PC-3 (cell line): ENCODE measurements at regions not wholly inside any gene's neighbourhood (a gene's known extent, or its start where the extent isn't known, plus 50 kb on each side); places are given as distances from the start of the nearest gene placed in this dataset.

ENCODE experiments used
- ATAC-seq: fragments of 200-7000 bp; cut with Tn5 transposase; 2 replicates; pipeline ENCODE4 v1.9.1; 2020; ENCODE audit warnings: mild to moderate bottlenecking, moderate library complexity
- BruUV-seq: library from RNA; stranded (reverse); fragments of 400-500 nt; replicated peaks from 2 replicates; lab custom pipeline; 2021; lab: Mats Ljungman, UMichigan
- CTCF ChIA-PET: fragments of 300-600 bp; sonication (Branson Sonifier 250); formaldehyde crosslinking; loops from one replicate; lab custom pipeline; 2022; ENCODE audit warnings: antibody characterized with exemption; lab: Charles Lee
- POLR2A ChIA-PET: fragments of 300-600 bp; sonication (Branson Sonifier 250); formaldehyde crosslinking; loops from one replicate; lab custom pipeline; 2022; ENCODE audit warnings: antibody characterized with exemption; ENCODE audit not compliant: unreplicated experiment; lab: Charles Lee
- DNase-seq: peaks from one replicate; pipeline ENCODE4 v3.0.0-alpha.2; 2015
- H2AFZ ChIP-seq: fragments of 300-600 bp; sonication (generic); 2 replicates; pipeline ENCODE4 v1.6.0; 2016; ENCODE audit warnings: antibody characterized with exemption, low read length
- H3F3A ChIP-seq: fragments of 300-600 bp; sonication (generic); one replicate; pipeline ENCODE4 v1.6.0; 2017; ENCODE audit warnings: antibody characterized with exemption, low read length, control low read depth, mild to moderate bottlenecking; ENCODE audit not compliant: unreplicated experiment
- H3K27ac ChIP-seq: fragments of 300-600 bp; sonication (generic); 2 replicates; pipeline ENCODE4 v1.5.1; 2016; ENCODE audit warnings: mild to moderate bottlenecking, low read length
- H3K27me3 ChIP-seq: fragments of 300-600 bp; sonication (generic); 2 replicates; pipeline ENCODE4 v1.6.1; 2016; ENCODE audit warnings: low read length, mixed read lengths
- H3K36me3 ChIP-seq: fragments of 300-600 bp; sonication (generic); 2 replicates; pipeline ENCODE4 v1.6.1; 2016; ENCODE audit warnings: low read depth, mixed run types, low read length, mixed read lengths
- H3K4me1 ChIP-seq: fragments of 300-600 bp; sonication (generic); 2 replicates; pipeline ENCODE4 v1.5.1; 2016; ENCODE audit warnings: low read length; ENCODE audit not compliant: insufficient read depth
- H3K4me2 ChIP-seq: fragments of 300-600 bp; sonication (generic); 2 replicates; pipeline ENCODE4 v1.6.0; 2016; ENCODE audit warnings: low read length
- H3K4me3 ChIP-seq: fragments of 300-600 bp; sonication (generic); 2 replicates; pipeline ENCODE4 v1.5.1; 2016; ENCODE audit warnings: mild to moderate bottlenecking, low read length, mixed read lengths
- H3K79me2 ChIP-seq: fragments of 300-600 bp; sonication (generic); 2 replicates; pipeline ENCODE4 v1.6.1; 2017; ENCODE audit warnings: low read length, mixed read lengths
- H3K9ac ChIP-seq: fragments of 300-600 bp; sonication (generic); 2 replicates; pipeline ENCODE4 v1.6.0; 2016; ENCODE audit warnings: mild to moderate bottlenecking, low read length
- H3K9me2 ChIP-seq: fragments of 300-600 bp; sonication (generic); replicated peaks from 2 replicates; pipeline ENCODE4 v1.6.1; 2016; ENCODE audit warnings: mixed run types, low read length, mixed read lengths
- H3K9me3 ChIP-seq: fragments of 300-600 bp; sonication (generic); 2 replicates; pipeline ENCODE4 v1.6.1; 2016; ENCODE audit warnings: low read length, mixed read lengths
- H4K20me1 ChIP-seq: fragments of 300-600 bp; sonication (generic); 2 replicates; pipeline ENCODE4 v1.6.1; 2016; ENCODE audit warnings: low read length, mixed read lengths
- CTCF ChIP-seq: fragments of 300-600 bp; sonication (generic); conservative IDR thresholded peaks from 2 replicates; pipeline ENCODE4 v1.5.1; 2017; ENCODE audit warnings: antibody characterized with exemption, low read depth, mild to moderate bottlenecking, low read length
- EZH2 ChIP-seq: fragments of 300-600 bp; sonication (generic); IDR thresholded peaks from one replicate; pipeline ENCODE4 v1.6.1; 2017; ENCODE audit warnings: antibody characterized with exemption, mild to moderate bottlenecking, low read length; ENCODE audit not compliant: unreplicated experiment
- EZH2phosphoT487 ChIP-seq: fragments of 300-600 bp; sonication (generic); IDR thresholded peaks from 2 replicates; pipeline ENCODE4 v1.6.1; 2018; ENCODE audit warnings: mild to moderate bottlenecking, antibody characterized with exemption, low read length, borderline replicate concordance
- intact Hi-C: fragments of 100-400 bp; cut with micrococcal nuclease; formaldehyde crosslinking; loops from 2 replicates; pipeline ENCODE4 v1.9.0; 2023

DNA sequence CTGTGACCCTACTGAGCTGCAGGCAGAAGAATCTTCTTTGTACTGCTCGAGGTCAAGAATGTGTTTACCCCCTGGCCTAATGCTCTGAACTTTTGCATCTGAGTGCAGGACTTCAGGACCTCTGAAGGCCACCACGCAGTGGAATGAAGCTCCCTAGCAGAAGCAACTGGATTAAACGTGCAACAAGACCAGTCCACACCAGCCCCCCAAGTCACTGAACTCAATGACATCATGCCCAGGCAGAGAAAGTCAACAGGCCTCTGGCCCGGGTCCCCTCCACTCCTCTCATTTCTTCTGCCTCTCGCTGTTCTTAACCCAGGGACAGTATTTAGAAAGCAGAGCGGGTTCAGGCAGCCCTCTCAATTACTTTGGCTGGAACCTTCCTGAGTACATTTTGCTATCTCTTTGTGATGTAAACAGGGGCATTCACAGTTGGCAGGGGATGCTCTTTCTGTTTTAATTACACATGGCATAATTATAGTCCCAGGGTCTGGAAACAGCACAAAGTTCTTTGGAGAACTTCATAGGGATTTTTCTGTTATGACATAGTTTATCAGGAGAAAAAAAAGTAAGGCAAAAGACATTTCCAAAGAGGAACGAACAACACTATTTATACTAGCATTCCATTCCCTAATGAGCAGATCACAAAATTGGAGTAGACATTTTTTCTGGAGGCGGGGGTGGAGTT, 108.2 kb upstream of the SPATA31D4 start:
- H3K4me1 ChIP-seq, result peaks cover 3% of the 10 kb centered on the region; the same call in 1 of the 2 replicates
- CTCF ChIA-PET, result no interaction called here
- H3K9me2 ChIP-seq, result no peaks in the 10 kb centered on the region
- H3K9me3 ChIP-seq, result no peaks in the 10 kb centered on the region
- intact Hi-C loops, result no loop called here
- no peak overlapping the region for H3K27ac ChIP-seq
- H3K36me3 ChIP-seq, result no peaks in the 10 kb centered on the region
- H3K27me3 ChIP-seq, result no peaks in the 10 kb centered on the region
- TF ChIP-seq EZH2 (no peak), CTCF (no peak), EZH2phosphoT487 (no peak)
- H3K79me2 ChIP-seq, result no peaks in the 10 kb centered on the region
- H2AFZ ChIP-seq, result no peak overlapping the region
- no peak overlapping the region for H3K9ac ChIP-seq
- H3F3A ChIP-seq, result no peaks in the 10 kb centered on the region
- DNase-seq (no peak), ATAC-seq (no peak)
- H3K4me3 ChIP-seq, result no peak overlapping the region
- no peak overlapping the region for H3K4me2 ChIP-seq
- POLR2A ChIA-PET, result no interaction called here
- H4K20me1 ChIP-seq, result no peaks in the 10 kb centered on the region
- no TSS peak for BruUV-seq

GRCh38 chr9:81822301-81822865, 105.8 kb upstream of the SPATA31D4 start:
- Histone ChIP-seq H3K27ac (no peak overlapping the region), H3K4me3 (no peak overlapping the region), H4K20me1 (no peaks in the 10 kb centered on the region), H3K27me3 (no peaks in the 10 kb centered on the region), H3K4me2 (no peak overlapping the region), H3K4me1 (peaks cover 14% of the 10 kb centered on the region), H3K9me3 (no peaks in the 10 kb centered on the region), H2AFZ (no peak overlapping the region), H3K79me2 (no peaks in the 10 kb centered on the region), H3F3A (no peaks in the 10 kb centered on the region), H3K36me3 (no peaks in the 10 kb centered on the region), H3K9me2 (no peaks in the 10 kb centered on the region), H3K9ac (no peak overlapping the region)
- no TSS peak for BruUV-seq
- no peak for TF ChIP-seq EZH2phosphoT487
- TF ChIP-seq CTCF, result no peak
- TF ChIP-seq EZH2, result no peak
- ATAC-seq, result no peak
- DNase-seq, result no peak
- CTCF ChIA-PET, result no interaction called here
- POLR2A ChIA-PET, result no interaction called here
- intact Hi-C loops, result no loop called here

DNA sequence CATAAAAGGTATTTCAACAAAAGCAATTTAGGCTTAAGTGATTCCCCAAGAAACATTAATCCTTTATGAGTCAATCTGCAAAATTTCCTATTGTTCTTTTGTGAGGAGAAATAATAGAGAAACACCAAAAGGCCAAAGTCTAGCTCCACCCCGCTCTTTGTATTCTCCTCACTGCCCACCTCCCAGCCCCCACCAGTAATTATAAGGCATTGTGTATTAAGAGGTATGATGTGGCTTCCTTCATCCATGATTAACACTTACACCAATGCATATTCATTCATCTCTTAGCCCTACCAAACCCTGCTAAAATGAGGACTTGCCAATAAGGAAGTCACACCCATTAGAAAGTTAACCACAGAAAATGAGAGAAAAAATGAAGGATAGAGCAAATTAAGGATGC, 105.3 kb upstream of the SPATA31D4 start:
- no peaks in the 10 kb centered on the region for H4K20me1 ChIP-seq
- DNase-seq (no peak), ATAC-seq (no peak)
- H3K9ac ChIP-seq, result no peak overlapping the region
- H3K79me2 ChIP-seq, result no peaks in the 10 kb centered on the region
- H3F3A ChIP-seq, result no peaks in the 10 kb centered on the region
- TF ChIP-seq EZH2phosphoT487 (no peak), EZH2 (no peak), CTCF (no peak)
- no peak overlapping the region for H2AFZ ChIP-seq
- H3K36me3 ChIP-seq, result no peaks in the 10 kb centered on the region
- POLR2A ChIA-PET, result no interaction called here
- intact Hi-C loops, result no loop called here
- H3K4me1 ChIP-seq, result peaks cover 20% of the 10 kb centered on the region
- CTCF ChIA-PET, result no interaction called here
- BruUV-seq, result no TSS peak
- no peaks in the 10 kb centered on the region for H3K9me2 ChIP-seq
- no peak overlapping the region for H3K4me2 ChIP-seq
- no peak overlapping the region for H3K4me3 ChIP-seq
- no peaks in the 10 kb centered on the region for H3K9me3 ChIP-seq
- no peaks in the 10 kb centered on the region for H3K27me3 ChIP-seq
- H3K27ac ChIP-seq, result no peak overlapping the region
